GM18867 (cell line): ENCODE measurements at regions not wholly inside any gene's neighbourhood (a gene's known extent, or its start where the extent isn't known, plus 50 kb on each side); places are given as distances from the start of the nearest gene placed in this dataset.
"Not testable (repeated sequence)": the region's sequence is repeated elsewhere in the genome, so short reads cannot be mapped to it uniquely, and the experiment has no call there.

ENCODE experiments used
- ATAC-seq: cut with Tn5 transposase; IDR thresholded peaks from one replicate; pipeline ENCODE4 v1.9.1; 2021; ENCODE audit warnings: mild to moderate bottlenecking, moderate library complexity; ENCODE audit not compliant: unreplicated experiment

DNA sequence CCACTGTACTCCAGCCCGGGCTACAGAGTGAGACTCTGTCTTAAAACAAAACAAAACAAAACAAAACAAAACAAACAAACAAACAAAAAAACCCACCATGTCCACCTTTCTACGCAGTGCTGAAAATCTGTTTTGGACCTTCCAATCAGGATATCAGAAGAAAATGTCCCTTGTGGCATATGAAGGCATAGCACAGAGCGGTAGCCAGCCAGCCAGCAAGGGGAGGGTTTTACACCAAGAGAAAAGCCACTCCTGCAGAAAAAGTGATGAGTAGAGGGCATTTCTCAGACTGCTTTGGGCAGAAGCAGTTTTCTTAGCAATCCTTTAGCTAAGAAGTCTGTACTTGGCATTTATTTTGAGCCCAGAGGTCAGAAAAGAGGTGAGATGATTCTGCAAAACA is 612.2 kb downstream of the TYW1 start:
- ATAC-seq = no peak

DNA sequence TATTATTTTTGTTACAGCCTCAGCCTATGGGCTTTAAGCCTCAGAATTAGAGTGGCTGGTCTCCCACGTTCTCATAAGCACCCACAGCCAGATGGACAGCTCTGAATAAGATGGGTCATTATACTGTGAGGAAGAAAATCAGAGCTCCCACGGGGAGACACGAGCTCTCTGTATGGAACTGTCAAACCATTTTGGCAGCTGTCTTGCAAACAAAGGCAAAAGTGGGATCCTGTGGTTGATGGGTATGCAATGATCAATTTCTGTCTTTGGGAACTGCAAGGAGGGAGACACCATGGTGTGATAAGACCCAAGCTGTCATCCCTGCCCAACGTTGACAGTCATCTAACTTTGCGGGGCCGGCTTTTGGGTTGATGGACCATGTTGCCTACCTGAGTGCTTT is 614.3 kb downstream of the TYW1 start:
- no peak for ATAC-seq

- ATAC-seq = no peak
These were observed 618.2 kb downstream of the TYW1 start for GRCh38 chr7:67614843-67615242.

DNA sequence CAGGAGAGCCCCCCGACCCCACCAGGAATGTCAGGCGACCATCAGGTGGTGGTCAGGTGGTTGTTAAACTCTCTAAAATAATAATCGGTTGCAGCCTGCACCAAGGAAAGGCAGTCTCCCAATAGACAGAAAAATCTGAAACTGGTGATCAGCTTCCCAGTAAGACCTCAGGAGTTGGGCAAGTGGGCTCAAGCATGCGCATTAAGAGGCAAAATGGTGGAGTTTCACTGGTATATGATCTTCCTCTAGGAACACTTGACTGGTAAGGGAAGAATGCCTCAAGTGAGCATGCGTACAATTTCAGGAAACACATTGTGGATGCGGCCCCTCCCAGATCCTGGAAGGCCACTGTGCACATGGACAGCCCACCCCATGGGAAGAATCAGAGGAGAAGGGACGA is 619.9 kb downstream of the TYW1 start:
- ATAC-seq = no peak

- ATAC-seq = no peak
These were observed 622.0 kb downstream of the TYW1 start for GRCh38 chr7:67618556-67619162.

- ATAC-seq = no peak
These were observed 622.5 kb downstream of the TYW1 start for GRCh38 chr7:67619175-67619574.

DNA sequence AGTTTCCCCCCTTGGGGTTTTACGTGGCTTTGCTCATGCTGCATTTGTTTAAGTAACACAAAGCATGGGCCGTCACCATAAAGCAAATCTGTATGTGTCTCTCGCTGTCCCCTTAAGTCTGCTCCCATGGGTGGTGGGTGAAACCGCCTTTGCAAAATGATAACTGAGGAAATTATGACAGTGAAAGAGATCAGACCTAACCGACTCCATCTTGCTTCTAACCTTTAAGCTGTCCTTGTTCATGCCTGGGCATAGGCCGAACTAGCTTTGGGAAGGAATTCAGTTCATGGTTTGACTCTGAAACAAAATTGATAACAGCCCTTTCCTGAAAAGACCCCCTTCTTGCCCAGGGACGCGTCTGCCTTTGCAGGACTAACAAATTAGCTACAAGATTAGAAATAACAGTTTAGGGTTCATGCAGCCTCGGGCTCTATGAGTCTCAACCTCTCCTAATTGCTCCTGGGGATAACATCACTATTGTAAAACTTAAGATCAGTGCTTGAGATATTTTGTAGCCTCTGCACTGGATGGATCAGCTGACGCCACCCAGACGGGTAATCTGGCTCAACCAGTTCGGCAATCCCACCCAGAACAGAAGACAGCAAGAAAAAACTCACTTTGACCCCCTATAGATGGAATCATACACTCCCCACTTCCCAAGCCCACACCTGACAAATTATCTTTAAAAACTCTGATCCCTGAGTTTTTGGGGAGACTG is 623.7 kb downstream of the TYW1 start:
- ATAC-seq = no peak

DNA sequence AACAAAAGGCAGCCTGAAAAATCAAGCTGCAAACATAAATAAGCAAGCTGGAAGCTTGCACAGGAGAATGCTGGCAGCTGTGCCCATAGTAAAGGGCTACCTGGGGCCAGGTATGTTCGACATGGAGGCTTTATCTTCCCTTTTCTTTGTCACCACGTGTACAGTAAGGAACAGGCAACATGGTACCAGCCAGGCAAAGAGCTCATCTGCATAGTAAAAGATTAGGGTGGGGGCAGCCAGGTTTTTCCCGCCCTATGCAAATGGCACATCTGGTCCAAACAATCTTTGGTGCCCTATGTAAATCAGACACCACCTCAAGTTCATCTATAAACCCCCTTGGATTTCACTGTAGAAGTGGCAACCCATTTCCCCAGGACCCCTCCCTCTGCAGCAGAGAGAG is 625.1 kb downstream of the TYW1 start:
- no peak for ATAC-seq

GRCh38 chr7:67625257-67625737 is 628.7 kb downstream of the TYW1 start:
- ATAC-seq = no peak

GRCh38 chr7:67631476-67631875 is 634.8 kb downstream of the TYW1 start:
- ATAC-seq = no peak

- ATAC-seq = no peak
These were observed 638.6 kb downstream of the TYW1 start for GRCh38 chr7:67635271-67635670.

DNA sequence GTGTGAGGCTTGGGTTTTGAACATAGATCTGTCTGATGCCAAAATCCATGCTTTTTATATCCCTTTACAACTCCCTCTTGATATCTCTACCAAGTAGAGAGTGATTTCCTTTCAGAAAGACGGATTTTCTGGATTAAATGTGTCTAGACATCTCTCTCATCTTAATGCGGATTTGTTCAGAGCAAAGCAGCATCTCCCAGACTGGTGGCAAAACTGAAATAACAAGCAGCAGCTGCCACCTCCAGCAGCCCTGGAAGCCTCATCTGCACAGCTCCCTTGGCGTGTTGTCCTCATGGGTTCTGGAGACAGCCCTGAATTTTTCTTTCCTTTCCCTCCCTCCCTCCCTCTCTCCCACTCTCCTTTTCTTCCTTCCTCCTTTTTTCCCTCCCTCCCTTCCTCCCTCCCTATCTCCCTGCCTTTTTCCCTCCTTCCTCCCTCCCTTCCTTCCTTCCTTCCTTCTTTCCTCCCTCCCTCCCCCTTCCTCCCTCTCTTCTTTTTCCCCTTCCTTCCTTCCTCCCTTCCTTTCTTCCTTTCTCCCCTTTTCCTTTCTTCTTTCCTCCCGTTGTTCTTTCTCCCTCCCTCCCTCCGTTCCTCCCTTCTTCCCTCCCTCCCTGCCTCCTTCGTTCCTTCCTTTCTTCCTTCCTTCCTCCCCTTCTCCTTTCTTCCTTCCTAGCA is 639.9 kb downstream of the TYW1 start:
- ATAC-seq = no peak

DNA sequence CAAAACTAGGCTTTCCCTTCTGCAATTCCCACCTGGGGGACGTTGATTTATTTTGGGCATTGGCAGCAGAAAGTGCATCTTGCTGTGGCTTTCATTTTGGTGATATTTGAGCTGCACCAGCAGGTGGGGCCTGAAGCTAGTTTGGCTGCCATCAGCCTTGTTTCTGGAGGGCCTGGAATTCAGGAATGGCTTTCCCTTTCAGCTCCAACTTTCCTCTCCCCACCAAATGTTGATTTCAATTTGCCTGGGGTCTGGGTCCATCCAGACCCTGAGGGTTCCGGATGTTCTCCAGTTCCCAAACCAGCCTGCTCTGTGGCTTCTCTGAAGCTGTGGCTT is 640.4 kb downstream of the TYW1 start:
- no peak for ATAC-seq

DNA sequence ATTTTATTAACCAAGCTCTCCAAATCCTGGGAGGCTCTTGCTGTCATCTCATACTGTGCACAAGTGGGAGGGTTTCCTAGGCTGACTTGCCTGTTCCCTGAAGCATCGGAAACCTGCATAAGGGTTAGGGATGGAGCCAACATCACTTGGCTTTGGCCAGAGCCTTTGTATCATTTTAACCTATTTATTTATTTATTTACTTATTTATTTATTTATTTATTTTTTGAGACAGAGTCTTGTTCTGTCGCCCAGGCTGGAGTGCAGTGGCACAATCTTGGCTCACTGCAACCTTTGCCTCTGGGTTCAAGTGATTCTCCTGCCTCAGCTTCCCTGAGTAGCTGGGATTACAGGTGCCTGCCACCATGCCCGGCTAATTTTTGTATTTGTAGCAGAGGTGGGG is 645.9 kb downstream of the TYW1 start:
- not testable (repeated sequence) for ATAC-seq

GRCh38 chr7:67644151-67644550 is 647.5 kb downstream of the TYW1 start:
- ATAC-seq = no peak

DNA sequence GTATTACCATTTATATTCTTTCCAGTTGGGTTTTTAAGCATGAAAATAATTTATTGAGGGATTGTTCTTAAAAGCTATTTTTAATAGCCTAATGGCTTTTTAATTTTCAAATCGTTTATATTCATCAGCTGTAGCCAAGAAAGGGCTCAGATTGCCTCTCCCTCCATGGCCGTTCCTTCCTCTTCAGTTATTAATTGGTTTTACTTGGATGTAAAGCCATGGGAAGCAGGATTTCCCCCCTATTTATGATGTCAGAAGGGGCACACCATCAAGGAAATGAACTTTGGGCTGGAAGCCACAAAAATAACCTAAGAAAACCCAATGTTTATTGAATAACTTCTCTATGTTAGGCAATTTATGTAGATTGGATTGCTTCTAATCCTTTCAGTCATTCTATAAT is 656.3 kb downstream of the TYW1 start:
- no peak for ATAC-seq

DNA sequence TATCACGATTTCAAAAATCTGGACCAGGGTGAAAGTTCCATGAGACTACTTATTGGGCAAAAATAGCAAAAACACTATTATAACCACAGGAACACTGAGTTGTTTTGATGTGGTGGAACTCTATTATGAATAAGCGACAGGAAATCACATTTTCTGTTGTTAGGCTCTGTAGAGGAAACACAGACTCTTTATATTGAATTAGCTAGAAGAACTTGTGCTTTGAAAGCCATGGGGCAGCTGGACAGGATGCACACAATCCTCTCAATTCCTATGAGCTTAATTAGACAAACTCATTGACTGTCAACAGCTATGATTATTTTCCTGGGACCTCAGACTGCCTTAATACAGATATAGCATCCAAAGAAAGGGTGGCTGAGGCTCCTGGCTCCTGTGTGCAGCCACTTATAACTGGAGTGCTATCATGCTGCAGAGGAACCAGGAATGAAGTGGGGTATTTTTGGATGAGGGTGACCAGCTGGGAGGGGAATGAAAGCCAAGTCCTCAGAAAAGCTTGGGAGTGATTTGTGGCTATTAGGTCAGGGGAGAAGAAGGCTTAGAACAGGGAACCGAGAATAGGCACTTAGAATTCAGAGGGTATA is 657.3 kb downstream of the TYW1 start:
- no peak for ATAC-seq

GRCh38 chr7:67654642-67655041 is 658.0 kb downstream of the TYW1 start:
- no peak for ATAC-seq

GRCh38 chr7:67655168-67655567 is 658.5 kb downstream of the TYW1 start:
- ATAC-seq = no peak

- no peak for ATAC-seq
These were observed 662.5 kb downstream of the TYW1 start for GRCh38 chr7:67659091-67659490.

- ATAC-seq = no peak
These were observed 666.2 kb downstream of the TYW1 start for GRCh38 chr7:67662804-67663203.

- ATAC-seq = no peak
These were observed 667.0 kb downstream of the TYW1 start for GRCh38 chr7:67663644-67664043.
